ENCODE measurements at regions not wholly inside any gene's neighbourhood (a gene's known extent, or its start where the extent isn't known, plus 50 kb on each side); places are given as distances from the start of the nearest gene placed in this dataset.
A peak's percentile ranks its signal among the peaks of the same experiment; 100 is the strongest.

GRCh38 chr18:79583984-79584401, 95.6 kb upstream of the CTDP1 start:
- no peaks in the 10 kb centered on the region for H3K36me3 ChIP-seq (replicated peaks in 1 of 2; ENCODE audit: control insufficient read depth in 1 of 2, insufficient read depth in 2 of 2, low read length in 2 of 2)
- TF ChIP-seq CTCF (IDR thresholded peaks at IDR 0.05), result no peak
- Mint-ChIP-seq H3K4me3 (no peak overlapping the region), H3K36me3 (no peaks in the 10 kb centered on the region), H3K27ac (no peak overlapping the region), H3K27me3 (ENCODE audit: low read depth in 3 of 3) (peaks cover 2 to 5% (median 2%) of the 10 kb centered on the region in 3 donors), H3K9me3 (peaks cover 0 to 2% (median 0%) of the 10 kb centered on the region in 7 donors), H3K4me1 (peaks cover 3% of the 10 kb centered on the region)
- no peaks in the 10 kb centered on the region for H4K20me1 ChIP-seq (ENCODE audit: insufficient read depth, low read length)
- no peak overlapping the region for H3K4me3 ChIP-seq (replicated peaks in 1 of 3; ENCODE audit: low read depth in 2 of 3, low read length in 3 of 3)
- H3K79me2 ChIP-seq (ENCODE audit: insufficient read depth, low read length), result no peaks in the 10 kb centered on the region
- no peaks in the 10 kb centered on the region for H3K27me3 ChIP-seq (ENCODE audit: control insufficient read depth in 2 of 2, insufficient read depth in 2 of 2, low read length in 2 of 2)
- H3K27ac ChIP-seq (ENCODE audit: low read depth in 1 of 2, low read length in 2 of 2), result no peak overlapping the region
- no peak overlapping the region for H3K4me2 ChIP-seq (replicated peaks; ENCODE audit: extremely low read depth, low read length, poor library complexity, severe bottlenecking)
- no peaks in the 10 kb centered on the region for H3K4me1 ChIP-seq (ENCODE audit: control insufficient read depth in 1 of 2, insufficient read depth in 2 of 2, low read length in 2 of 2)
- DNase-seq, result no peak
- H3K9me3 ChIP-seq (replicated peaks in 1 of 2; ENCODE audit: control insufficient read depth in 1 of 2, insufficient read depth in 1 of 2, low read length in 2 of 2), result peaks cover 10 to 13% of the 10 kb centered on the region in 2 donors
- H2AFZ ChIP-seq (ENCODE audit: insufficient read depth, low read depth, low read length, poor library complexity, severe bottlenecking), result no peak overlapping the region
- WGBS (ENCODE audit: insufficient coverage), result 84% methylated on average over 7 of the region's 15 CpGs
- no peak overlapping the region for H3K9ac ChIP-seq (ENCODE audit: insufficient read depth, low read length, poor library complexity, severe bottlenecking)
- intact Hi-C loops (cut with micrococcal nuclease), result no loop called here

- H3K36me3 Mint-ChIP-seq, result no peaks in the 10 kb centered on the region
- H3K9me3 Mint-ChIP-seq, result peaks cover 0 to 2% (median 0%) of the 10 kb centered on the region in 7 donors
- Histone ChIP-seq H2AFZ (ENCODE audit: insufficient read depth, low read depth, low read length, poor library complexity, severe bottlenecking) (no peak overlapping the region), H3K4me3 (replicated peaks in 1 of 3; ENCODE audit: low read depth in 2 of 3, low read length in 3 of 3) (no peak overlapping the region), H3K79me2 (ENCODE audit: insufficient read depth, low read length) (no peaks in the 10 kb centered on the region), H3K36me3 (replicated peaks in 1 of 2; ENCODE audit: control insufficient read depth in 1 of 2, insufficient read depth in 2 of 2, low read length in 2 of 2) (no peaks in the 10 kb centered on the region), H3K4me1 (ENCODE audit: control insufficient read depth in 1 of 2, insufficient read depth in 2 of 2, low read length in 2 of 2) (no peaks in the 10 kb centered on the region), H3K4me2 (replicated peaks; ENCODE audit: extremely low read depth, low read length, poor library complexity, severe bottlenecking) (no peak overlapping the region), H3K27ac (ENCODE audit: low read depth in 1 of 2, low read length in 2 of 2) (no peak overlapping the region), H3K27me3 (ENCODE audit: control insufficient read depth in 2 of 2, insufficient read depth in 2 of 2, low read length in 2 of 2) (no peaks in the 10 kb centered on the region), H4K20me1 (ENCODE audit: insufficient read depth, low read length) (no peaks in the 10 kb centered on the region), H3K9ac (ENCODE audit: insufficient read depth, low read length, poor library complexity, severe bottlenecking) (no peak overlapping the region), H3K9me3 (replicated peaks in 1 of 2; ENCODE audit: control insufficient read depth in 1 of 2, insufficient read depth in 1 of 2, low read length in 2 of 2) (peaks cover 10 to 13% of the 10 kb centered on the region in 2 donors)
- peaks cover 3% of the 10 kb centered on the region for H3K4me1 Mint-ChIP-seq
- WGBS (ENCODE audit: insufficient coverage), result 92% methylated on average over 18 of the region's 20 CpGs
- intact Hi-C loops (cut with micrococcal nuclease), result no loop called here
- H3K27ac Mint-ChIP-seq, result peak overlapping the region in 1 of 7 donors; percentile 2
- no peak overlapping the region for H3K4me3 Mint-ChIP-seq
- DNase-seq, result no peak
- H3K27me3 Mint-ChIP-seq (ENCODE audit: low read depth in 3 of 3), result peaks cover 2 to 5% (median 3%) of the 10 kb centered on the region in 3 donors
- no peak for TF ChIP-seq CTCF (IDR thresholded peaks at IDR 0.05)
Observed at GRCh38 chr18:79584491-79585394, 94.9 kb upstream of the CTDP1 start.

All from CD14-positive monocyte (primary cell).